SU-DHL-6 (cell line): ENCODE measurements at regions not wholly inside any gene's neighbourhood (a gene's known extent, or its start where the extent isn't known, plus 50 kb on each side); places are given as distances from the start of the nearest gene placed in this dataset.

Experiments used
- EZH2phosphoT487 ChIP-seq: fragments of 200-600 bp; sonication (generic), shearing (Covaris generic); conservative IDR thresholded peaks from 2 replicates; pipeline ENCODE4 v1.6.1; 2018; ENCODE audit warnings: mild to moderate bottlenecking, antibody characterized with exemption, low read length, moderate library complexity, mixed read lengths
- TF ChIP-seq, protein P1 (sequence below): fragments of 200-600 bp; sonication (generic); IDR thresholded peaks from one replicate; pipeline ENCODE4 v1.5.1; 2017; ENCODE audit warnings: antibody characterized with exemption, mild to moderate bottlenecking, low read length, moderate library complexity; ENCODE audit not compliant: insufficient read depth, poor library complexity, severe bottlenecking

DNA sequence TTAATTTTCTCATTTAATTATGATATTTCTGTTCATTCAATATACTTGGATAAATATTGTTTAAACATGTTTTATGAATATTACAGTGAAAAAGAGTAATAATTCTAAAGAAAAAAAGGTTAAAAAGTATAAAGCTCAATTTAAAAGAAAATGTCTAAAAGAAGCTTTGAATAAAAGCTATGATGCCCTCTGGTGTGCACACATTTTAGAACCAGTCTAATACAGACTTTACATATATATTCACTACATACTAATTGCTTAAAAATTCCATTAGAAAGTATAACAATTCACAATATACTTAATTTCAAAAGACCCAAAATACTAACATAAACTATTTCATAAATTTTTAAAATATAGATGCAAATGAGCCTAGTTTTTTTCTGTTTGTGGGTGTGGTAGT is 909.1 kb upstream of the ROBO1 start:
- TF ChIP-seq, protein P1, sequence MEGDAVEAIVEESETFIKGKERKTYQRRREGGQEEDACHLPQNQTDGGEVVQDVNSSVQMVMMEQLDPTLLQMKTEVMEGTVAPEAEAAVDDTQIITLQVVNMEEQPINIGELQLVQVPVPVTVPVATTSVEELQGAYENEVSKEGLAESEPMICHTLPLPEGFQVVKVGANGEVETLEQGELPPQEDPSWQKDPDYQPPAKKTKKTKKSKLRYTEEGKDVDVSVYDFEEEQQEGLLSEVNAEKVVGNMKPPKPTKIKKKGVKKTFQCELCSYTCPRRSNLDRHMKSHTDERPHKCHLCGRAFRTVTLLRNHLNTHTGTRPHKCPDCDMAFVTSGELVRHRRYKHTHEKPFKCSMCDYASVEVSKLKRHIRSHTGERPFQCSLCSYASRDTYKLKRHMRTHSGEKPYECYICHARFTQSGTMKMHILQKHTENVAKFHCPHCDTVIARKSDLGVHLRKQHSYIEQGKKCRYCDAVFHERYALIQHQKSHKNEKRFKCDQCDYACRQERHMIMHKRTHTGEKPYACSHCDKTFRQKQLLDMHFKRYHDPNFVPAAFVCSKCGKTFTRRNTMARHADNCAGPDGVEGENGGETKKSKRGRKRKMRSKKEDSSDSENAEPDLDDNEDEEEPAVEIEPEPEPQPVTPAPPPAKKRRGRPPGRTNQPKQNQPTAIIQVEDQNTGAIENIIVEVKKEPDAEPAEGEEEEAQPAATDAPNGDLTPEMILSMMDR: no peak
- TF ChIP-seq EZH2phosphoT487: no peak
